Motor neuron (in vitro differentiated cells): ENCODE measurements at regions not wholly inside any gene's neighbourhood (a gene's known extent, or its start where the extent isn't known, plus 50 kb on each side); places are given as distances from the start of the nearest gene placed in this dataset.

Experiments used
- ATAC-seq, 8 experiments: fragments of 200-7000 bp; cut with Tn5 transposase; replicated peaks in 6 of 8; 2 replicates each; pipeline ENCODE4 v1.8.0; 2021; ENCODE audit warnings: mild to moderate bottlenecking in 8 of 8, moderate library complexity in 8 of 8
- H3K27ac ChIP-seq, 2 donors: fragments of 250-450 bp; sonication (Bioruptor Pico); 2 replicates each; pipeline ENCODE4 v1.9.0; 2021; ENCODE audit warnings: antibody characterized with exemption in 2 of 2, mild to moderate bottlenecking in 2 of 2, moderate library complexity in 1 of 2
- H3K4me1 ChIP-seq, 2 donors: fragments of 250-450 bp; sonication (Bioruptor Pico); replicated peaks in 1 of 2; 2 replicates each; pipeline ENCODE4 v1.6.1; 2021; ENCODE audit warnings: antibody characterized with exemption in 2 of 2, mild to moderate bottlenecking in 2 of 2, moderate library complexity in 1 of 2
- H3K4me3 ChIP-seq, 5 donors: fragments of 250-450 bp; sonication (Bioruptor Pico); 2 replicates each; pipeline ENCODE4 v1.9.0; 2021; ENCODE audit warnings: antibody characterized with exemption in 5 of 5, mild to moderate bottlenecking in 5 of 5, moderate library complexity in 4 of 5
- WGBS, 10 experiments: fragments of 450-650 bp; shearing (Covaris generic); methylation state at CpG; one replicate each; pipeline ENCODE4 v1.0.0; 2022; 5-methylcytosine and 5-hydroxymethylcytosine counted together
- in situ Hi-C, 9 experiments: fragments of 400-800 bp; cut with MboI; loops; one replicate each; pipeline ENCODE4 v1.15.0; 2021; ENCODE audit warnings: low sequenced_read_pairs in 9 of 9, low pct_unique_long_range_greater_than_20kb in 2 of 9; ENCODE audit not compliant: unreplicated experiment in 9 of 9

- no peak for ATAC-seq
- Histone ChIP-seq H3K4me1 (no peaks in the 10 kb centered on the region), H3K27ac (no peak overlapping the region), H3K4me3 (no peak overlapping the region)
- 40 to 100% (median 80%) methylated on average over 1 to 3 of the region's 3 CpGs; no CpG with 5 or more reads in 1 of the 10 experiments for WGBS, 10 experiments
- in situ Hi-C loops, result no loop called here
These were observed 147.2 kb downstream of the ETS2 start for GRCh38 chr21:38952890-38953289.

- H3K4me3 ChIP-seq, result no peak overlapping the region
- no peak for ATAC-seq
- in situ Hi-C loops, result no loop called here
- H3K4me1 ChIP-seq, result no peaks in the 10 kb centered on the region
- WGBS, 10 experiments, result 60 to 100% (median 71%) methylated on average over 1 of the region's 1 CpG; no CpG with 5 or more reads in 4 of the 10 experiments
- no peak overlapping the region for H3K27ac ChIP-seq
These were observed 145.5 kb downstream of the ETS2 start for GRCh38 chr21:38951095-38951730.

- in situ Hi-C loops, result no loop called here
- 40 to 100% (median 72%) methylated on average over 1 to 4 of the region's 4 CpGs; no CpG with 5 or more reads in 1 of the 10 experiments for WGBS, 10 experiments
- Histone ChIP-seq H3K4me1 (no peaks in the 10 kb centered on the region), H3K27ac (no peak overlapping the region), H3K4me3 (no peak overlapping the region)
- ATAC-seq, result peak in 1 of 8 experiments; percentile 37
These were observed 144.8 kb downstream of the ETS2 start for GRCh38 chr21:38950435-38951094.

- ATAC-seq, result peak in 5 of 8 experiments; percentile 76 to 85 (median 82)
- H3K27ac ChIP-seq, result no peak overlapping the region
- in situ Hi-C loops, result no loop called here
- no peak overlapping the region for H3K4me3 ChIP-seq
- peaks cover 0 to 3% of the 10 kb centered on the region in 2 donors for H3K4me1 ChIP-seq
- WGBS, 10 experiments, result 67% methylated on average over 1 of the region's 1 CpG; no CpG with 5 or more reads in 9 of the 10 experiments
These were observed 143.3 kb downstream of the ETS2 start for GRCh38 chr21:38949070-38949380.

GRCh38 chr21:38948377-38949069, 142.8 kb downstream of the ETS2 start:
- H3K4me3 ChIP-seq, result no peak overlapping the region
- 8 to 100% (median 83%) methylated on average over 2 to 4 of the region's 4 CpGs; no CpG with 5 or more reads in 5 of the 10 experiments for WGBS, 10 experiments
- no peak overlapping the region for H3K27ac ChIP-seq
- in situ Hi-C loops, result no loop called here
- peaks cover 0 to 3% of the 10 kb centered on the region in 2 donors for H3K4me1 ChIP-seq
- peak in 6 of 8 experiments; percentile 39 to 98 (median 92) for ATAC-seq

- H3K4me1 ChIP-seq, result peaks cover 0 to 3% of the 10 kb centered on the region in 2 donors
- 22 to 96% (median 49%) methylated on average over 3 to 12 of the region's 17 CpGs; no CpG with 5 or more reads in 1 of the 10 experiments for WGBS, 10 experiments
- H3K27ac ChIP-seq, result no peak overlapping the region
- ATAC-seq, result peak in 2 of 8 experiments; percentile 39 to 44
- no peak overlapping the region for H3K4me3 ChIP-seq
- in situ Hi-C loops, result no loop called here
These were observed 140.0 kb downstream of the ETS2 start for GRCh38 chr21:38945545-38946245.

- no peak overlapping the region for H3K4me3 ChIP-seq
- no peak for ATAC-seq
- peaks cover 0 to 3% of the 10 kb centered on the region in 2 donors for H3K4me1 ChIP-seq
- no peak overlapping the region for H3K27ac ChIP-seq
- WGBS, 10 experiments, result 20 to 100% (median 84%) methylated on average over 1 to 8 of the region's 14 CpGs; no CpG with 5 or more reads in 4 of the 10 experiments
- in situ Hi-C loops, result no loop called here
These were observed 139.2 kb downstream of the ETS2 start for GRCh38 chr21:38944903-38945302.

- Histone ChIP-seq H3K27ac (no peak overlapping the region), H3K4me1 (peaks cover 0 to 3% of the 10 kb centered on the region in 2 donors), H3K4me3 (no peak overlapping the region)
- 71 to 100% (median 90%) methylated on average over 1 to 10 of the region's 11 CpGs; no CpG with 5 or more reads in 3 of the 10 experiments for WGBS, 10 experiments
- ATAC-seq, result no peak
- in situ Hi-C loops, result no loop called here
These were observed 138.7 kb downstream of the ETS2 start for GRCh38 chr21:38944402-38944801.

- 77 to 100% (median 89%) methylated on average over 1 to 3 of the region's 7 CpGs; no CpG with 5 or more reads in 2 of the 10 experiments for WGBS, 10 experiments
- Histone ChIP-seq H3K27ac (no peak overlapping the region), H3K4me1 (peaks cover 13 to 14% of the 10 kb centered on the region in 2 donors), H3K4me3 (no peak overlapping the region)
- ATAC-seq, result no peak
- in situ Hi-C loops, result no loop called here
These were observed 137.1 kb downstream of the ETS2 start for GRCh38 chr21:38942748-38943211.

- Histone ChIP-seq H3K4me3 (no peak overlapping the region), H3K27ac (no peak overlapping the region), H3K4me1 (peaks cover 14 to 18% of the 10 kb centered on the region in 2 donors)
- peak in 3 of 8 experiments; percentile 18 to 31 (median 25) for ATAC-seq
- in situ Hi-C loops, result no loop called here
- WGBS, 10 experiments, result 54 to 100% (median 70%) methylated on average over 1 to 8 of the region's 8 CpGs; no CpG with 5 or more reads in 2 of the 10 experiments
These were observed 133.0 kb downstream of the ETS2 start for GRCh38 chr21:38938769-38939168.

- Histone ChIP-seq H3K4me1 (peaks cover 14 to 18% of the 10 kb centered on the region in 2 donors), H3K27ac (peak overlapping the region; percentile 26 to 30), H3K4me3 (no peak overlapping the region)
- in situ Hi-C loops, result no loop called here
- ATAC-seq, result peak in 5 of 8 experiments; percentile 92 to 96 (median 95)
- WGBS, 10 experiments, result 0 to 100% (median 26%) methylated on average over 2 to 6 of the region's 7 CpGs; no CpG with 5 or more reads in 4 of the 10 experiments
These were observed 132.6 kb downstream of the ETS2 start for GRCh38 chr21:38938343-38938742.

- Histone ChIP-seq H3K27ac (peak overlapping the region; percentile 26 to 30), H3K4me3 (no peak overlapping the region), H3K4me1 (peaks cover 14 to 18% of the 10 kb centered on the region in 2 donors)
- 29 to 100% (median 80%) methylated on average over 1 to 3 of the region's 3 CpGs; no CpG with 5 or more reads in 5 of the 10 experiments for WGBS, 10 experiments
- in situ Hi-C loops, result no loop called here
- peak in 3 of 8 experiments; percentile 15 to 20 (median 16) for ATAC-seq
These were observed 132.1 kb downstream of the ETS2 start for GRCh38 chr21:38937844-38938243.
